ENCODE measurements at regions not wholly inside any gene's neighbourhood (a gene's known extent, or its start where the extent isn't known, plus 50 kb on each side); places are given as distances from the start of the nearest gene placed in this dataset.

GRCh38 chr13:22761709-22762108 lies 419.1 kb upstream of the SGCG start:
- TF ChIP-seq CTCF (IDR thresholded peaks at IDR 0.05; ENCODE audit: low read depth, low read length) (no peak), POLR2A (IDR thresholded peaks at IDR 0.05; ENCODE audit: extremely low read depth, insufficient read length) (no peak), MYC (IDR thresholded peaks at IDR 0.05; ENCODE audit: low read depth, low read length) (no peak), MAX (IDR thresholded peaks at IDR 0.05; ENCODE audit: low read depth, low read length) (no peak)
- H3K4me3 ChIP-seq (ENCODE audit: low read depth, low read length), result no peak overlapping the region
- DNase-seq (ENCODE audit: low read depth), result no peak

GRCh38 chr13:22765547-22765946 lies 415.2 kb upstream of the SGCG start:
- TF ChIP-seq MAX (IDR thresholded peaks at IDR 0.05; ENCODE audit: low read depth, low read length), result no peak
- no peak for TF ChIP-seq MYC (IDR thresholded peaks at IDR 0.05; ENCODE audit: low read depth, low read length)
- no peak for TF ChIP-seq POLR2A (IDR thresholded peaks at IDR 0.05; ENCODE audit: extremely low read depth, insufficient read length)
- no peak for TF ChIP-seq CTCF (IDR thresholded peaks at IDR 0.05; ENCODE audit: low read depth, low read length)
- no peak for DNase-seq (ENCODE audit: low read depth)
- no peak overlapping the region for H3K4me3 ChIP-seq (ENCODE audit: low read depth, low read length)

GRCh38 chr13:22770891-22771290 lies 409.9 kb upstream of the SGCG start:
- H3K4me3 ChIP-seq (ENCODE audit: low read depth, low read length), result no peak overlapping the region
- TF ChIP-seq CTCF (IDR thresholded peaks at IDR 0.05; ENCODE audit: low read depth, low read length), result no peak
- TF ChIP-seq MYC (IDR thresholded peaks at IDR 0.05; ENCODE audit: low read depth, low read length), result no peak
- TF ChIP-seq POLR2A (IDR thresholded peaks at IDR 0.05; ENCODE audit: extremely low read depth, insufficient read length), result no peak
- no peak for TF ChIP-seq MAX (IDR thresholded peaks at IDR 0.05; ENCODE audit: low read depth, low read length)
- no peak for DNase-seq (ENCODE audit: low read depth)

GRCh38 chr13:22773465-22773864 lies 407.3 kb upstream of the SGCG start:
- DNase-seq (ENCODE audit: low read depth), result no peak
- TF ChIP-seq MYC (IDR thresholded peaks at IDR 0.05; ENCODE audit: low read depth, low read length) (no peak), CTCF (IDR thresholded peaks at IDR 0.05; ENCODE audit: low read depth, low read length) (no peak), POLR2A (IDR thresholded peaks at IDR 0.05; ENCODE audit: extremely low read depth, insufficient read length) (no peak), MAX (IDR thresholded peaks at IDR 0.05; ENCODE audit: low read depth, low read length) (no peak)
- H3K4me3 ChIP-seq (ENCODE audit: low read depth, low read length), result no peak overlapping the region

GRCh38 chr13:22776394-22777186 lies 404.2 kb upstream of the SGCG start:
- no peak for DNase-seq (ENCODE audit: low read depth)
- no peak for TF ChIP-seq MYC (IDR thresholded peaks at IDR 0.05; ENCODE audit: low read depth, low read length)
- no peak for TF ChIP-seq CTCF (IDR thresholded peaks at IDR 0.05; ENCODE audit: low read depth, low read length)
- no peak for TF ChIP-seq POLR2A (IDR thresholded peaks at IDR 0.05; ENCODE audit: extremely low read depth, insufficient read length)
- no peak for TF ChIP-seq MAX (IDR thresholded peaks at IDR 0.05; ENCODE audit: low read depth, low read length)
- H3K4me3 ChIP-seq (ENCODE audit: low read depth, low read length), result no peak overlapping the region
